Common myeloid progenitor, CD34-positive (primary cell): ENCODE measurements at regions not wholly inside any gene's neighbourhood (a gene's known extent, or its start where the extent isn't known, plus 50 kb on each side); places are given as distances from the start of the nearest gene placed in this dataset.

Experiments used
- CTCF ChIA-PET: fragments of 350-600 bp; sonication (Branson Sonifier 250); formaldehyde crosslinking; loops from one replicate; lab custom pipeline; 2021; ENCODE audit warnings: antibody characterized with exemption; lab: Charles Lee
- POLR2A ChIA-PET: fragments of 350-600 bp; sonication (Branson Sonifier 250); formaldehyde crosslinking; loops from one replicate; lab custom pipeline; 2021; ENCODE audit warnings: antibody characterized with exemption; lab: Charles Lee
- DNase-seq, 3 donors: peaks; one replicate each; pipeline versions ENCODE4 v3.0.0 to v3.0.0-alpha.2; 2013
- H3K27ac ChIP-seq, 2 experiments: 1 replicate in 1 of 2; 2 replicates in 1 of 2; pipeline ENCODE4 v1.7.0; 2013; ENCODE audit warnings: inconsistent platforms in 2 of 2, low read length in 2 of 2, mild to moderate bottlenecking in 2 of 2, low read depth in 1 of 2, moderate library complexity in 1 of 2; ENCODE audit not compliant: severe bottlenecking in 2 of 2, insufficient read depth in 1 of 2, poor library complexity in 1 of 2
- H3K27me3 ChIP-seq, 5 experiments: replicated peaks in 2 of 5; 1 replicate in 3 of 5; 2 replicates in 2 of 5; pipeline versions ENCODE4 v1.6.1 to v1.7.0; 2013; ENCODE audit warnings: low read length in 4 of 5, mild to moderate bottlenecking in 2 of 5, moderate library complexity in 2 of 5, inconsistent platforms in 1 of 5; ENCODE audit not compliant: insufficient read depth in 5 of 5, control insufficient read depth in 4 of 5
- H3K36me3 ChIP-seq, 4 experiments: 1 replicate in 2 of 4; 2 replicates in 2 of 4; pipeline versions ENCODE4 v1.6.1 to v1.7.0; 2013; ENCODE audit warnings: low read length in 3 of 4, control low read depth in 1 of 4, mild to moderate bottlenecking in 1 of 4; ENCODE audit not compliant: control insufficient read depth in 4 of 4, insufficient read depth in 4 of 4
- H3K4me1 ChIP-seq, 4 experiments: 1 replicate in 3 of 4; 2 replicates in 1 of 4; pipeline versions ENCODE4 v1.6.1 to v1.7.1; 2013; ENCODE audit warnings: low read length in 3 of 4, mild to moderate bottlenecking in 3 of 4, control low read depth in 1 of 4, inconsistent platforms in 1 of 4, moderate library complexity in 1 of 4; ENCODE audit not compliant: control insufficient read depth in 4 of 4, insufficient read depth in 4 of 4; ENCODE audit errors: control extremely low read depth in 1 of 4
- H3K4me3 ChIP-seq, 7 experiments: 1 replicate in 4 of 7; 2 replicates in 3 of 7; pipeline versions ENCODE4 v1.5.1 to v1.7.0; 2013; ENCODE audit warnings: mild to moderate bottlenecking in 7 of 7, low read length in 6 of 7, moderate library complexity in 6 of 7, inconsistent platforms in 2 of 7, low read depth in 2 of 7, control low read depth in 1 of 7; ENCODE audit not compliant: insufficient read depth in 4 of 7, control insufficient read depth in 1 of 7; ENCODE audit errors: extremely low read depth in 1 of 7
- H3K9me3 ChIP-seq, 5 experiments: 1 replicate in 4 of 5; 2 replicates in 1 of 5; pipeline versions ENCODE4 v1.6.1 to v1.7.1; 2013; ENCODE audit warnings: low read length in 4 of 5, mild to moderate bottlenecking in 2 of 5, inconsistent platforms in 1 of 5, low read depth in 1 of 5, moderate library complexity in 1 of 5; ENCODE audit not compliant: control insufficient read depth in 4 of 5, insufficient read depth in 2 of 5; ENCODE audit errors: control extremely low read depth in 1 of 5
- WGBS: methylation state at CpG from one replicate; pipeline ENCODE4 v1.1.5; 2013; ENCODE audit not compliant: insufficient coverage; 5-methylcytosine and 5-hydroxymethylcytosine counted together

DNA sequence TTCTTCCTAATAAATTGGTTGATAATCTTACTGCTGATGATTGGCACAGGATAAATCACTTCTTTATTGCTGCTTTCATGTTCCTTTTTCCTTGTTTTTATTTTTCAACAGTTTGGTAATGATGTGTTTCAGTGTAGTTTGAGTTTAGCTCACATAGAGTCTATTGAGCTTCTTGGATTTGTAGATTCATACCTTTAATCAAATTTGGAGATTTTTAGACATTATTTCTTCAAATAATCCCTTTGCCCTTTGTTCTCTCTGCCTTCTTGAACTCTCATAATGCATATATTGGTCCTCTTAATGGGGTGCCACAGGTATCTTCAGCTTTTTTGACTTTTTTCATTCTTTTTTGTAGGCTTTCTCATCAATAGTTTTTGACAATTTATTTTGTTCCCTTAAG is 275.3 kb downstream of the TLE4 start:
- no peak overlapping the region for H3K4me3 ChIP-seq
- H3K27me3 ChIP-seq = no peaks in the 10 kb centered on the region
- no peak for DNase-seq
- no peaks in the 10 kb centered on the region for H3K36me3 ChIP-seq
- CTCF ChIA-PET = no interaction called here
- H3K27ac ChIP-seq = no peak overlapping the region
- H3K4me1 ChIP-seq = no peaks in the 10 kb centered on the region
- peaks cover 0 to 16% (median 6%) of the 10 kb centered on the region in 5 experiments for H3K9me3 ChIP-seq
- POLR2A ChIA-PET = no interaction called here

DNA sequence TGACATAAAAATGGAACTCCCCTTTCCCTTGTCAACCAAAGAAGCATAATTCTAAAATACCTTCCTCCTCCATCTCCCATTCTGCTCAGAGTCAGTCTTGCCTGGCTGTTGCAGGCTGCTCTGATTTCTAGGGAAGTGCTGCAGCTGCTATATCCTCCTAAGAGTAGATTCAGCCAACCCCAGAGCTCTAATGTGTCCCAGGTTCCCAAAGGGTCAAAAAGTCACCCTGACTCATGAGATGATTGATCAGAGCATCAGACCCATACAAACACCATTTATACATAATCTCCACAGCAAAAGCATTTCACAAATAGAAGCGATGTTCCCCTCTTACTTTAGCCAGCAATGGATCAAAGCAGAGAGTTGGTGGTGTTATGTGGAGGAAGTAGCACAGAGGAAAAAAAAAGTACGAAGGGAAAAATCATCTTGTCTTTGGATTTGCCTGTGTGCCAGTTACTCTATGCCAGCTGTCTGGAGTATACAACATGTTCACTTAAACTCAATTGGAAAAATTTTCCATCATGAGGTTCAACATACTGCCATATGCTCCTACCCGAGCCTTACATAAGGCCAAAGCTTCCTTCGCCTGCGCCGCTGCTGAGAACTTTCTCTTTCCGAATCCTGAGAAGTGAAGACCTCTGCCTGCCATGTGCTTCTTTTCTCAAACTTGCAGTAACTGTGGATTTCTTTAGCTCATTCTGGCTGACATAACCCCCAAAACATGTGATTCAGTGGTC is 258.0 kb downstream of the TLE4 start:
- no peak for DNase-seq
- no peak overlapping the region for H3K27ac ChIP-seq
- peaks cover 0 to under 1% (median 0%) of the 10 kb centered on the region in 4 experiments for H3K4me1 ChIP-seq
- H3K27me3 ChIP-seq = no peaks in the 10 kb centered on the region
- ChIA-PET CTCF (interaction anchor here (0.8 kb wide), 1 partner anchor 14 kb away, joined by 3 read pairs; no protein-coding TSS in a partner anchor), POLR2A (no interaction called here)
- no peaks in the 10 kb centered on the region for H3K9me3 ChIP-seq
- WGBS = 98% methylated on average over 5 of the region's 7 CpGs
- no peaks in the 10 kb centered on the region for H3K36me3 ChIP-seq
- no peak overlapping the region for H3K4me3 ChIP-seq

DNA sequence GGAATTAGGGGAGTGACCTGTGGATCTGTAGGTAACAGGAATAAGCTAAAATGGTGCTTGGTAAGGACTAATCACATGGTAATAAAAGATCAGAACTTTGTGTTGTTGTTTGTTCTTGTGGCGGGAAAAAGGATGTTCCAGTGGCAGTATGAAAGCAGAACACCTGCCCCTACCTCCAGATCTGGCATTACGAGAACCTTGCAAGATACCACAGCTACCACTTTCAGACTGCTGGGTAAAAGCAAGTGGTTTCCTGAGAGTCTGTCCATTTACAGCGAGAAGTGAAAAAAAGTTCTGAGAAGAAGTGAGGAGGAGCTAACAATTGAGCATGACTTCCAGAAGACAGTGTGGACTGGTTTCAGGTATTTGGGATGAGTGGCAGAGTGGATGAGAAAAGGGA is 252.5 kb downstream of the TLE4 start:
- Histone ChIP-seq H3K4me3 (no peak overlapping the region), H3K9me3 (no peaks in the 10 kb centered on the region), H3K36me3 (no peaks in the 10 kb centered on the region), H3K27me3 (no peaks in the 10 kb centered on the region), H3K4me1 (peaks cover 4 to 6% (median 5%) of the 10 kb centered on the region in 4 experiments), H3K27ac (no peak overlapping the region)
- CTCF ChIA-PET = no interaction called here
- POLR2A ChIA-PET = no interaction called here
- 82% methylated on average over 3 of the region's 3 CpGs for WGBS
- DNase-seq = no peak

DNA sequence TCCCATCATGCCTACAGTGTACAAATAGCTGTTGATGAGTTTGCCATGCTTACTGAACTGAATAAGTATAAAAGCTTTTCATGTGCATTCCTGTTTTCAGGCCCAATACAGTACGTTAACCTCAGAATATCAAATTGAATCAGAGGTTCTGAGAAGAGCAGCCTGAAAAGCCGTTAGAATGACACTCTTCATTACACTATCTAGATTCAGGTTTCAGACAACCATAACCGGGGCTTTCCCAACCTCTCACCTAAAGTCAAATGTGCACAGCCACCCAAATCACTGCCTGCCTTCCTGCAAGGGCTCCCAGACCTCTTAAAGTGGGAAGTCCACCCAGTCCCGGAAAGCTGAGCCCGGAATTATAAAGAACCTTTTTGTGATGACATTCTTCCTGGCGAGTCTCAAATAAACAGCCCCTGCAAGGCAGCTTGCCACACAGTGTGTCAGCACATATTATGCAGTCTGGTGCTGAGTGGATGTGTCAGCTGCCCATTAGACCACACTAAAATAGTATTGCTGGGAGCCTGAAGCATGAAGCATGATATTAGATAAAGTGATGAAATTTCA is 245.8 kb downstream of the TLE4 start:
- Histone ChIP-seq H3K27ac (no peak overlapping the region), H3K9me3 (no peaks in the 10 kb centered on the region), H3K27me3 (no peaks in the 10 kb centered on the region), H3K4me3 (no peak overlapping the region), H3K4me1 (peaks cover 9 to 16% (median 13%) of the 10 kb centered on the region in 4 experiments), H3K36me3 (no peaks in the 10 kb centered on the region)
- 95% methylated on average over 6 of the region's 6 CpGs for WGBS
- ChIA-PET POLR2A (no interaction called here), CTCF (no interaction called here)
- no peak for DNase-seq

DNA sequence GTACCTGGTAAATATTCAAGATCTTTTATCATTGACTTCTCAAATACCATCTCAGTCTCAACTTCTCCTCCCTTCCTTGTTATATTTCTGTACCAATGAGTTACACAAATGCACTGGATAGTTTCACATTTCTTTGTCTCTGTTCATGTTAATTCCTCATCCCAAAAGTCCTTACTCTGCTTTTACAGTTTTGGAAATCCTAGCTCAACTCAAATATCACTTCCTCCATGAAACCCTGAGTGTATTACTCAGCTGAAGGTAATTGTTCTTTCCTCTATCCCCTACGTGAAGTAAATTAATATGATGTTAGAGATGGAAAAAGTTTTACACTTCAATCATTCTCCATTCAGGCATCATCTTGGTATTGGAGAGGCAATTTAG is 241.5 kb downstream of the TLE4 start:
- Histone ChIP-seq H3K9me3 (no peaks in the 10 kb centered on the region), H3K27me3 (no peaks in the 10 kb centered on the region), H3K36me3 (no peaks in the 10 kb centered on the region), H3K27ac (no peak overlapping the region), H3K4me3 (peak overlapping the region in 3 of 7 experiments; percentile 5 to 61 (median 21)), H3K4me1 (peaks cover 13 to 23% (median 14%) of the 10 kb centered on the region in 4 experiments)
- no peak for DNase-seq
- ChIA-PET CTCF (no interaction called here), POLR2A (no interaction called here)
- no CpG with 5 or more reads among the region's 1 CpG for WGBS

DNA sequence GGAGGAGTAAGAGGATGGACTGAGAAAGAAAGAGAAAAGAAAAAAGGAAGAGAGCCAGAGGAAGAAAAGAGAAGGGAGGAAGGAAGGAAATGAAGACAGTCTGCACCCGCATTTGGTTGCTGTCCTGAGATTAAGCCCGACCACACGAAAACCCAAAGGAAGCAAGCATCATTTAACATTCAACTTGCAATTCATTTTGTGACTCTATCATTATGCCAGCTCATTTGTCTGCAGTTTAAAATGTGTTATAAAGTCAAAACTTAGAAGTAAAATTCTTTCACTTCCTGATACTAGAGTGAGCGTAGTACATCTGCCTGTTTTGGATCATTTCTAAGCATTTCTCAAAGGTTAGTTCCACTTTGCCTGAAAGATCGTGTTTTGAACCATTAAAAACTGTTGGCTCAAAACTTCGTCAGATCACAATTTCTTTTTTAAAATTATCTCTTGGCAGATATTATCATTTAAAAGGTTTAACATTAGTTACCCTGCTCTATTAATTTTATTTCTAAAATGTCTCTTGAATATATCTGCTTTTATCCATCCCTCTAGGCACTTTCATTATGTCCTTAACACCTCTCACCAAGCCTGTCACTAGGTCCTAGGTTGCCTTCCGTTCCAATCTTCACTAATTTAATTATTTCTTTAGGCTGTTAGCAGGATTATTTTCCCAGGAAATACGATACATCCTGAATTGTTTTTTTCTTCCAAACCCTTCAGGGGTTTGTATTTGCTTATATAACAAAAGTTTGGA is 240.9 kb downstream of the TLE4 start:
- CTCF ChIA-PET = no interaction called here
- Histone ChIP-seq H3K27me3 (no peaks in the 10 kb centered on the region), H3K27ac (no peak overlapping the region), H3K4me1 (peaks cover 13 to 23% (median 14%) of the 10 kb centered on the region in 4 experiments), H3K9me3 (no peaks in the 10 kb centered on the region), H3K36me3 (no peaks in the 10 kb centered on the region), H3K4me3 (peak overlapping the region in 6 of 7 experiments; percentile 21 to 61 (median 30))
- DNase-seq = peak; percentile 33 to 86 (median 81)
- POLR2A ChIA-PET = no interaction called here
- WGBS = 0% methylated on average over 1 of the region's 8 CpGs

DNA sequence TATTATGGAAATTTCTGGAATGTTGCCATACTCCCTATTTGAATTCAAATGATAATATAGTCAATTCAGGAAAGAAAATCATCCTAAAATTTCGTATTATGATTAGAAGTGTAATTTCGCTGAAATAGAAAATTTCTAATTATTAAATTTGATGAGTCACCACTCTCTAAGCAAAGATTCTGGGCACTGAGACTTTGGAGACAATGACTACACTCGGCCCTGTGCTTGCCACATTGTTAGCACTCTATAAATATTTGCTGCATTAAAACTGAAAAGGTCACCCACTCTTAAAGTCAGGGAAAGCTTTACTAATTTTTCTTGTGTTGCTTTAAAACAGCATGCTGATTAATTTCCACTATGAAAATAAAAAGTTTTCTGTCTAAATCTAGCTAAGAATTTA is 240.3 kb downstream of the TLE4 start:
- Histone ChIP-seq H3K4me3 (no peak overlapping the region), H3K36me3 (no peaks in the 10 kb centered on the region), H3K4me1 (peaks cover 13 to 23% (median 14%) of the 10 kb centered on the region in 4 experiments), H3K27me3 (no peaks in the 10 kb centered on the region), H3K27ac (no peak overlapping the region), H3K9me3 (no peaks in the 10 kb centered on the region)
- CTCF ChIA-PET = no interaction called here
- POLR2A ChIA-PET = no interaction called here
- no CpG with 5 or more reads among the region's 3 CpGs for WGBS
- no peak for DNase-seq
